Spleen (tissue), 11 donors: ENCODE measurements at regions not wholly inside any gene's neighbourhood (a gene's known extent, or its start where the extent isn't known, plus 50 kb on each side); places are given as distances from the start of the nearest gene placed in this dataset.

ENCODE experiments used
- DNase-seq: peaks from one replicate; pipeline ENCODE4 v3.0.0-alpha.2; 2020
- H3K27ac ChIP-seq, 8 donors: fragments of 200-600 bp; sonication (generic) in 7 of 8; 1 replicate in 4 of 8; 2 replicates in 4 of 8; pipeline versions ENCODE4 v1.5.0 to v1.8.0; 2016 to 2021; ENCODE audit warnings: inconsistent platforms in 4 of 8, mild to moderate bottlenecking in 4 of 8, moderate library complexity in 1 of 8
- H3K27me3 ChIP-seq, 7 donors: fragments of 200-600 bp; sonication (generic) in 6 of 7; replicated peaks in 1 of 7; 1 replicate in 4 of 7; 2 replicates in 3 of 7; pipeline versions ENCODE4 v1.5.0 to v1.8.0; 2016 to 2021; ENCODE audit warnings: inconsistent platforms in 3 of 7, mild to moderate bottlenecking in 1 of 7
- H3K36me3 ChIP-seq, 6 donors: fragments of 200-600 bp; sonication (generic) in 5 of 6; 1 replicate in 4 of 6; 2 replicates in 2 of 6; pipeline versions ENCODE4 v1.5.0 to v1.8.0; 2016 to 2021; ENCODE audit warnings: inconsistent platforms in 2 of 6
- H3K4me1 ChIP-seq, 6 donors: fragments of 200-600 bp; sonication (generic) in 5 of 6; 1 replicate in 3 of 6; 2 replicates in 3 of 6; pipeline versions ENCODE4 v1.5.0 to v1.8.0; 2016 to 2021; ENCODE audit warnings: inconsistent platforms in 3 of 6
- H3K4me3 ChIP-seq, 8 donors: fragments of 200-600 bp; sonication (generic) in 7 of 8; 1 replicate in 4 of 8; 2 replicates in 4 of 8; pipeline versions ENCODE4 v1.5.0 to v1.8.0; 2016 to 2021; ENCODE audit warnings: inconsistent platforms in 4 of 8, mild to moderate bottlenecking in 4 of 8, moderate library complexity in 2 of 8
- H3K9me3 ChIP-seq, 8 donors: fragments of 200-600 bp; sonication (generic) in 7 of 8; 1 replicate in 4 of 8; 2 replicates in 4 of 8; pipeline versions ENCODE4 v1.5.0 to v1.8.0; 2016 to 2021; ENCODE audit warnings: inconsistent platforms in 4 of 8
- CTCF ChIP-seq, 11 experiments: fragments of 200-600 bp in 7 of 11; fragments of 450-650 bp in 4 of 11; sonication (generic) in 4 of 11; IDR thresholded peaks in 8 of 11; conservative IDR thresholded peaks in 3 of 11; 1 replicate in 7 of 11; 2 replicates in 4 of 11; pipeline versions ENCODE4 v1.4.0 to v1.8.0; 2016 to 2021; ENCODE audit warnings: antibody characterized with exemption in 11 of 11, inconsistent platforms in 4 of 11, mild to moderate bottlenecking in 1 of 11
- POLR2A ChIP-seq, 3 donors: fragments of 450-650 bp; IDR thresholded peaks; one replicate each; pipeline ENCODE4 v1.5.1; 2017; ENCODE audit warnings: antibody characterized with exemption in 3 of 3, mild to moderate bottlenecking in 1 of 3
- POLR2AphosphoS5 ChIP-seq, 3 donors: sonication (generic); formaldehyde crosslinking; IDR thresholded peaks; one replicate each; pipeline ENCODE4 v1.5.1; 2017; ENCODE audit warnings: antibody characterized with exemption in 3 of 3
- WGBS, 5 donors: extraction: QIAGEN DNeasy Blood & Tissue Kit in 3 of 5; methylation state at CpG; one replicate each; pipeline versions ENCODE4 v1.1.5 to v1.1.7; 2013 to 2018; 5-methylcytosine and 5-hydroxymethylcytosine counted together
- intact Hi-C: fragments of 100-400 bp; cut with DNase I; formaldehyde crosslinking; loops from one replicate; pipeline ENCODE4 v1.15.0; 2023; ENCODE audit warnings: low total_unique reads
- donor health status: healthy with polysubstance abuse.
- donor health status: DM: no; HTN: no; CAD: no; lungs with moderate emphysema.
- donor health status: DM: no; HTN: no; CAD: no.
- donor health status: Bipolar disorder and iron deficiency.
- donor health status: healthy.
- donor health status: DM: no; HTN: no; CAD: no.
- donor health status: DM: yes; HTN: yes; CAD: no.

DNA sequence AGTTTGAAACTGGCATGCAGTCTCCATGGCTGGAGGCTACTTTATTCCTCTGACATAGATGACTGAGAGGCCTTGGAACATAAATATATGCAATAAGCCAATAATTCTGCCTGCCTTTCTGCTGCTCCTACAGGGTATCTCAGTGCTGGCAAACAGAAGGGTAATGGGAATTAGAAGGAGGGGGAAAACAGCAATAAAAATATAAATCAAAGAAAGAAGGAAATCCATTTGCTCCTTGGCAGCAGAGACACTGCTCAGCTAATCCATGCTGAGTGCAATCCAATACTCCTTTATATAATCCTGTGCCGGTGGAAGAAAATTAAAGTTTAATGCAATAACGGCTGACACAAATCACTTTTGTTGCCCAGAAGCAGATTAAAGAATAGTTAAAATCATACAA lies 478.9 kb downstream of the SPATA31D1 start:
- Histone ChIP-seq H3K4me1 (no peaks in the 10 kb centered on the region), H3K27ac (no peak overlapping the region), H3K9me3 (peaks cover 0 to 4% (median 0%) of the 10 kb centered on the region in 8 donors), H3K27me3 (no peaks in the 10 kb centered on the region), H3K4me3 (no peak overlapping the region), H3K36me3 (no peaks in the 10 kb centered on the region)
- intact Hi-C loops = no loop called here
- no peak for TF ChIP-seq CTCF (IDR thresholded peaks at IDR 0.05 in 8 of 11, conservative IDR thresholded peaks at IDR 0.05 in 3 of 11)
- TF ChIP-seq POLR2A (IDR thresholded peaks at IDR 0.05) = no peak
- no peak for TF ChIP-seq POLR2AphosphoS5 (IDR thresholded peaks at IDR 0.05)
- WGBS, 5 donors = 80 to 97% (median 90%) methylated on average over 2 of the region's 2 CpGs
- DNase-seq = no peak

DNA sequence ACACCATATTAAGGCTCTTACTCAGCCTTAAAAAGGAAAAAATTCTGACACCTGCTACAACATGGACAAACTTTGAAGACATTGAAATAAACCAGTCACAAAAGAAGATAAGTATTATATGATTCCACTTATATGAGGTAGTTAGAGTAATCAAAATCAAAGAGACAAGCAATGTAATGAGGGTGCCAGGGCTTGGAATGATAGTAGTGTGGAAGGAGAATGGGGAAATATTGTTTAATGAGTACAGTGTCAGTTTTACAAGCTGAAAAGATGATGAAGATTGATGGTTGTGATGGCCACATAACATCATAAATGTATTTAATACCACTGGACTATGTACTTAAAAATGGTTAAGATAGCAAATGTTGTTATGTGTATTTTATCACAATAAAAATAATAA lies 485.7 kb downstream of the SPATA31D1 start:
- Histone ChIP-seq H3K27me3 (no peaks in the 10 kb centered on the region), H3K4me3 (no peak overlapping the region), H3K27ac (no peak overlapping the region), H3K36me3 (no peaks in the 10 kb centered on the region), H3K4me1 (no peaks in the 10 kb centered on the region), H3K9me3 (no peaks in the 10 kb centered on the region)
- TF ChIP-seq CTCF (IDR thresholded peaks at IDR 0.05 in 8 of 11, conservative IDR thresholded peaks at IDR 0.05 in 3 of 11) (no peak), POLR2A (IDR thresholded peaks at IDR 0.05) (no peak), POLR2AphosphoS5 (IDR thresholded peaks at IDR 0.05) (no peak)
- no peak for DNase-seq
- intact Hi-C loops = no loop called here

- no peaks in the 10 kb centered on the region for H3K4me1 ChIP-seq
- H3K27me3 ChIP-seq = no peaks in the 10 kb centered on the region
- intact Hi-C loops = no loop called here
- H3K36me3 ChIP-seq = no peaks in the 10 kb centered on the region
- WGBS, 5 donors = 72 to 87% (median 80%) methylated on average over 4 of the region's 4 CpGs
- no peak for DNase-seq
- no peaks in the 10 kb centered on the region for H3K9me3 ChIP-seq
- no peak for TF ChIP-seq POLR2AphosphoS5 (IDR thresholded peaks at IDR 0.05)
- TF ChIP-seq POLR2A (IDR thresholded peaks at IDR 0.05) = no peak
- TF ChIP-seq CTCF (IDR thresholded peaks at IDR 0.05 in 8 of 11, conservative IDR thresholded peaks at IDR 0.05 in 3 of 11) = no peak
- no peak overlapping the region for H3K27ac ChIP-seq
- H3K4me3 ChIP-seq = no peak overlapping the region
Measured at GRCh38 chr9:82475584-82476301, 487.2 kb downstream of the SPATA31D1 start.

DNA sequence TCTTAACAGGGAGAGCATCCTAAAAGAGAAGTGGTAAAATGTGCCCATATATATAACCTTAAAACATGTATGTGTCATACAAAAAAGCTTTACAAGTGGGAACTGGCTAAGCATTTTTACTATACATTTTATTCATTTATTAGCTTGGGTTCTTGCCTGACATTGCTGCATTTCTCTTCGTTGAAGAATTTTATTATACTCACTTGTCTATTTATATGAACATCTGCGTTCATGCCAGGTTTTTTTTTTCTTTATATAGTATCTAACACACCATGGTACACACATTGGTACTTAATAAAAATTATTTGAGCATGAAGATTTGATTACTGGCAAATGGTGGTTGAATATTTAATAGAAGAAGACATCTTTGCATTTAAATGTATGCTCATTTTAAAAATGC lies 492.3 kb downstream of the SPATA31D1 start:
- TF ChIP-seq POLR2A (IDR thresholded peaks at IDR 0.05) (no peak), CTCF (IDR thresholded peaks at IDR 0.05 in 8 of 11, conservative IDR thresholded peaks at IDR 0.05 in 3 of 11) (no peak), POLR2AphosphoS5 (IDR thresholded peaks at IDR 0.05) (no peak)
- H3K4me3 ChIP-seq = no peak overlapping the region
- no peaks in the 10 kb centered on the region for H3K27me3 ChIP-seq
- WGBS, 5 donors = 75 to 90% (median 77%) methylated on average over 2 of the region's 2 CpGs
- no peak for DNase-seq
- H3K36me3 ChIP-seq = no peaks in the 10 kb centered on the region
- intact Hi-C loops = no loop called here
- H3K4me1 ChIP-seq = no peaks in the 10 kb centered on the region
- no peaks in the 10 kb centered on the region for H3K9me3 ChIP-seq
- H3K27ac ChIP-seq = no peak overlapping the region
